A549 (cell line): ENCODE measurements at regions not wholly inside any gene's neighbourhood (a gene's known extent, or its start where the extent isn't known, plus 50 kb on each side); places are given as distances from the start of the nearest gene placed in this dataset.

Source experiments
- ATAC-seq, 2 experiments: fragments of 200-7000 bp in 1 of 2; fragments of >200 bp in 1 of 2; cut with Nextera tagmentation in 1 of 2; cut with Tn5 transposase in 1 of 2; 3 replicates each; pipeline versions ENCODE4 v1.8.0 to v1.9.1; 2018 to 2020; ENCODE audit warnings: mild to moderate bottlenecking in 1 of 2, moderate library complexity in 1 of 2
- CTCF ChIA-PET: fragments of 300-600 bp; sonication (Branson Sonifier 250); formaldehyde crosslinking; extraction: SDS; loops from one replicate; lab custom pipeline; 2021; ENCODE audit warnings: antibody characterized with exemption, inconsistent platforms; lab: Yijun Ruan, JAX
- POLR2A ChIA-PET: fragments of 350-600 bp; formaldehyde crosslinking; extraction: SDS; loops from one replicate; lab custom pipeline; 2021; ENCODE audit warnings: antibody characterized with exemption, inconsistent platforms; lab: Yijun Ruan, JAX
- DNase-seq, 2 experiments: peaks; one replicate each; pipeline versions ENCODE4 v3.0.0 to v3.0.0-alpha.2; 2011 to 2016; ENCODE audit warnings: low read depth in 1 of 2, low spot score in 1 of 2
- FAIRE-seq: peaks from 2 replicates; lab custom pipeline; 2011; peaks lifted over from hg19 to GRCh38; lab: Jason Lieb, UNC
- H3K27ac ChIP-seq, 2 experiments: fragments of >200 bp; sonication (Bioruptor Twin); formaldehyde crosslinking; 3 replicates each; pipeline ENCODE4 v1.5.1; 2016 to 2017
- H3K4me1 ChIP-seq: fragments of >200 bp; sonication (Bioruptor Twin); formaldehyde crosslinking; 3 replicates; pipeline ENCODE4 v1.6.1; 2016
- H3K4me2 ChIP-seq: fragments of >200 bp; sonication (Bioruptor Twin); formaldehyde crosslinking; 3 replicates; pipeline ENCODE4 v1.6.1; 2016
- H3K4me3 ChIP-seq: fragments of >200 bp; sonication (Bioruptor Twin); formaldehyde crosslinking; 3 replicates; pipeline ENCODE4 v1.5.1; 2016
- H3K9me3 ChIP-seq: fragments of >200 bp; sonication (Bioruptor Twin); formaldehyde crosslinking; 3 replicates; pipeline ENCODE4 v1.6.1; 2016
- CBX2 ChIP-seq: fragments of 200-600 bp; sonication (generic); IDR thresholded peaks from 2 replicates; pipeline ENCODE4 v1.6.1; 2016; ENCODE audit warnings: low read depth, mild to moderate bottlenecking, borderline replicate concordance
- GATA3 ChIP-seq: IDR thresholded peaks from 2 replicates; pipeline ENCODE4 v1.6.1; 2012; ENCODE audit warnings: borderline replicate concordance
- HES2 ChIP-seq: fragments of >200 bp; sonication (Bioruptor Twin); formaldehyde crosslinking; IDR thresholded peaks from 2 replicates; pipeline ENCODE4 v1.6.1; 2016
- HOXA7 ChIP-seq: fragments of 250-450 bp; sonication (Bioruptor Pico); IDR thresholded peaks from 2 replicates; pipeline ENCODE4 v1.5.0; 2020; ENCODE audit warnings: mild to moderate bottlenecking, moderate library complexity
- JUNB ChIP-seq: fragments of >200 bp; sonication (Bioruptor Twin); formaldehyde crosslinking; IDR thresholded peaks from 2 replicates; pipeline ENCODE4 v1.6.1; 2016
- KDM1A ChIP-seq: fragments of 200-600 bp; sonication (generic); IDR thresholded peaks from 2 replicates; pipeline ENCODE4 v1.6.1; 2016; ENCODE audit warnings: low read depth, mild to moderate bottlenecking
- MAFK ChIP-seq: fragments of 450-650 bp; IDR thresholded peaks from 2 replicates; pipeline ENCODE4 v1.6.1; 2014; ENCODE audit not compliant: partially characterized antibody
- NFE2L2 ChIP-seq: fragments of 150-350 bp; conservative IDR thresholded peaks from 2 replicates; pipeline ENCODE4 v1.6.1; 2014; ENCODE audit warnings: low read length
- POLR2AphosphoS2 ChIP-seq: conservative IDR thresholded peaks from 2 replicates; pipeline ENCODE4 v1.6.1; 2012; ENCODE audit warnings: low read length, improper control_type of control experiment, inconsistent platforms
- RAD21 ChIP-seq, 2 experiments: fragments of >200 bp in 1 of 2; sonication (Bioruptor Twin) in 1 of 2; formaldehyde crosslinking in 1 of 2; IDR thresholded peaks in 1 of 2; conservative IDR thresholded peaks in 1 of 2; 2 replicates in 1 of 2; 3 replicates in 1 of 2; pipeline ENCODE4 v1.6.1; 2012 to 2018; ENCODE audit warnings: inconsistent platforms in 1 of 2
- RARB ChIP-seq: fragments of 250-450 bp; sonication (Bioruptor Pico); IDR thresholded peaks from 2 replicates; pipeline ENCODE4 v1.8.0; 2021; ENCODE audit warnings: mild to moderate bottlenecking, moderate library complexity
- SMC3 ChIP-seq: fragments of >200 bp; sonication (Bioruptor Twin); formaldehyde crosslinking; IDR thresholded peaks from 3 replicates; pipeline ENCODE4 v1.6.1; 2018; ENCODE audit warnings: inconsistent platforms
- USF2 ChIP-seq: fragments of 450-650 bp; IDR thresholded peaks from 2 replicates; pipeline ENCODE4 v1.6.1; 2014; ENCODE audit warnings: antibody characterized with exemption
- WGBS: methylation state at CpG from one replicate; pipeline ENCODE4 v1.1.6; 2017; ENCODE audit errors: missing lambda C conversion rate; 5-methylcytosine and 5-hydroxymethylcytosine counted together
- TF ChIP-seq, protein P1 (sequence below): fragments of 250-450 bp; sonication (Bioruptor Pico); IDR thresholded peaks from 2 replicates; pipeline ENCODE4 v1.5.0; 2020; ENCODE audit warnings: low read depth, mild to moderate bottlenecking, moderate library complexity

- TF ChIP-seq POLR2AphosphoS2 (no peak), USF2 (no peak)
These were observed 189.1 kb downstream of the EPM2A start (continued) for GRCh38 chr6:145546265-145546664.

DNA sequence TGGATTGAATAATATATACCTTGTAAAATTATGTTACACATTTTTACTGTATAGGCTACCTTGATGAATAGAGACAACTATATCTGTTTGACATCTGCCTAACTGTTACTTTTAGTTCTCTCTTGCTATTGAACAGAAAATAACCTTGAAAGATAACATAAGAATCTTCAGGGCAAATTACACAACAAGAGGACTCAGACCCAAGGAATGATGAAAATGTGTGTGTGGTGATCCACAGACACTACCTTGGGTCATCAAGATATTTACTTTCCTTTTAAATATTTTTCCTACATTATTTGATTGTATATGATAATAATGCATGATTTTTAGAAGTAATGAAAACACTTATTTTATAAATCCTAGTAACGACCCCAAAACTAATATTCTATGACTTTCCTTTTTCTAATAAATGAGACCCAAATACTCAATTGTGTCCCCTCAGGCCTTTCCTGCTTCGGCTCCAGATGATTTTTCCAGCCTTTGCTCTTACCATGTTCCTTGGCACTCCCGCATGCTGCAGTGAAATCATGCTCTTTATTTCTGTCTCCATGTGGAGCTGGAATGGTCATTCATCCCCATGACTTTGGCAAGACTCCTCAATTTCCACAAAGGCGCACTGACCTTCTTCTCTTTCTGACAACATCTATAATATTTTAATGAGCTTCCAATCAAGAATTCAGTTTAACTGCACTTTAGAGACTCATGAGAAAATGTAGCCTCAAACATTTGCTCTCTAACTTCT lies 187.6 kb downstream of the EPM2A start:
- no peak for DNase-seq
- Histone ChIP-seq H3K27ac (no peak overlapping the region), H3K4me3 (no peak overlapping the region), H3K9me3 (no peaks in the 10 kb centered on the region)
- no peak for ATAC-seq
- 46% methylated on average over 4 of the region's 4 CpGs for WGBS
- no peak for FAIRE-seq
- ChIA-PET CTCF (interaction anchor here (0.5 kb wide), 1 partner anchor 20 kb away, joined by 3 read pairs; no protein-coding TSS in a partner anchor), POLR2A (no interaction called here)
- TF ChIP-seq CBX2 (no peak), HES2 (no peak), KDM1A (no peak), SMC3 (no peak), MAFK (no peak), HOXA7 (CRISPR knock-in tag) (no peak), RARB (no peak)
- TF ChIP-seq, protein P1, sequence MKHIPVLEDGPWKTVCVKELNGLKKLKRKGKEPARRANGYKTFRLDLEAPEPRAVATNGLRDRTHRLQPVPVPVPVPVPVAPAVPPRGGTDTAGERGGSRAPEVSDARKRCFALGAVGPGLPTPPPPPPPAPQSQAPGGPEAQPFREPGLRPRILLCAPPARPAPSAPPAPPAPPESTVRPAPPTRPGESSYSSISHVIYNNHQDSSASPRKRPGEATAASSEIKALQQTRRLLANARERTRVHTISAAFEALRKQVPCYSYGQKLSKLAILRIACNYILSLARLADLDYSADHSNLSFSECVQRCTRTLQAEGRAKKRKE: no peak
- TF ChIP-seq, all 56 proteins: peak for 0
- Histone ChIP-seq H3K4me2 (no peak overlapping the region), H3K4me1 (0 out of 3 replicates have a peak, but pooled peaks cover 8% of the 10 kb centered on the region)

- Histone ChIP-seq H3K9me3 (no peaks in the 10 kb centered on the region), H3K4me3 (no peak overlapping the region), H3K27ac (no peak overlapping the region), H3K4me1 (0 out of 3 replicates have a peak, but pooled peaks cover 3% of the 10 kb centered on the region), H3K4me2 (no peak overlapping the region)
- ATAC-seq: no peak
- POLR2A ChIA-PET: no interaction called here
- DNase-seq: no peak
- no peak for FAIRE-seq
- CTCF ChIA-PET: no interaction called here
- TF ChIP-seq MAFK (no peak), USF2 (no peak)
- WGBS: 25% methylated on average over 3 of the region's 3 CpGs
These were observed 186.2 kb downstream of the EPM2A start for GRCh38 chr6:145548933-145549648.

- Histone ChIP-seq H3K4me1 (no peaks in the 10 kb centered on the region), H3K4me3 (no peak overlapping the region), H3K4me2 (no peak overlapping the region), H3K9me3 (no peaks in the 10 kb centered on the region), H3K27ac (no peak overlapping the region)
- no peak for FAIRE-seq
- no peak for DNase-seq
- TF ChIP-seq RAD21 (conservative IDR thresholded peaks at IDR 0.05 in 1 of 2, IDR thresholded peaks at IDR 0.05 in 1 of 2): no peak
- no peak for TF ChIP-seq NFE2L2
- TF ChIP-seq GATA3: no peak
- TF ChIP-seq HES2: no peak
- TF ChIP-seq CBX2: no peak
- no peak for TF ChIP-seq SMC3
- TF ChIP-seq JUNB: no peak
- ChIA-PET POLR2A (no interaction called here), CTCF (no interaction called here)
- no peak for ATAC-seq
These were observed 184.2 kb downstream of the EPM2A start for GRCh38 chr6:145551164-145551563.
